HK-2 (cell line): ENCODE measurements at regions not wholly inside any gene's neighbourhood (a gene's known extent, or its start where the extent isn't known, plus 50 kb on each side); places are given as distances from the start of the nearest gene placed in this dataset.
A peak's percentile ranks its signal among the peaks of the same experiment; 100 is the strongest.

Source experiments
- DNase-seq: peaks from one replicate; pipeline ENCODE4 v3.0.0-alpha.2; 2018; ENCODE audit not compliant: unreplicated experiment

DNA sequence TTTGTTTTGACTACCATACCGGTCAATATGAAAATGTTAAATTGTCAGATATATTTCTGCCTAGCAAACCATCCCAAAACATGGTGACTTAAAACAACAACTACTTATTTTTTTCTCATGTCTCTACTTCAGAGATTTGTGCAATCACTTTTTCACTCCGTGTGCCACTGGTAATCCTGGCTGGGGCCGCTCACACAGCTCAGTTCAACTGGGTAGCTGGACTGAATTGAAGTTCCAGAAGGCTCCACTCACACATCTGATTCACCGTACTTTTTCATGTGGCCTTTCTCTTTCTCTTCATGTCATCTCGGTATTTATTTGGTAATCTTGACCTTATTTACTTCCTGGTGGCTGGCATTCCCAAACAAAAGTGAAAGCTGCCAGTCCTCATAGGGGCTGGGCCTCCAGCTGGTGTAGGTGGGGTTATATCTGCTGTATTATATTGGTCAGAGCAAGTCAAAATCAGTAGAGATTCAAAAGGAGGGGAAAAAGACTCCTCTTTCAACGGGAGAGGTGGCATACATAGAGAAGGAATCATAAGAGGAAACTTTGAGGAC lies 513.9 kb upstream of the NXPH2 start:
- DNase-seq, result no peak

DNA sequence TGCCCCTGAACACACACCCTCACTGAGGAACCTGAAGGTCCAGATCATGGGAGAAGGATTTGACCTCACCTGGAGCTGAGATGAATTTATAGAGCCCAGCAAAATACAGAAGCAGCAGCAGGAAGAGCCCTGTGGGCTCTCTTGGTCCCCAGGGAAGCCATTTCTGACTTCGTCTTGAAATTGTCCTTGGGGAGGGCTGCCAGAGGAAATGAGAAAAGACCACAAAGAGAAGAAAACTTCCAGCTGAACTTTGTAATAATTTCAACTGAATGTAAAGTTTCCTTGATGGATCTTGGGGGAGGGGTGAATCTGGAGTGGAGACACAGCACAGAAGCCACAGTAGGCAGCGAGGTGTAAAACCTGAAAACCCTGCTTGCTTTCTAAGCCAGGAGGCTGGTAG lies 500.9 kb upstream of the NXPH2 start:
- DNase-seq, result no peak

DNA sequence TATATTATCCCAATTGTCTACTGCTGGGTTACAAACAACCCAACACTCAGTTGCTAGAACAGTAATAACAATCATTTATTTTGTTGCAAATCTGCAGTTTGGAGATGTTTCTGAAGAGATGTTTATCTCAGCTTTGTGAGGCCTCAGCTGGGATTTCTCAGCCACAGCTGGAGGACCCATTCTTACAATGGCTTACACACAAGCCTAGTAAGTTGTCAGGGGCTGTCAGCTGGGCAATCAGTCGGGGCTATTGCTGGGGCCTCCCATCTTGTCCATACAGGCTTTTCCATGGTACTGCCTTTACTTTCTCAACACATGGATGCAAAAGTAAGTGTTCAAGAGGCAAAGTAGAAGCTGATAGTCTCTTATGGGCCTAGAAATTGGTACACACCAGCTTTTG lies 491.7 kb upstream of the NXPH2 start:
- DNase-seq, result no peak

DNA sequence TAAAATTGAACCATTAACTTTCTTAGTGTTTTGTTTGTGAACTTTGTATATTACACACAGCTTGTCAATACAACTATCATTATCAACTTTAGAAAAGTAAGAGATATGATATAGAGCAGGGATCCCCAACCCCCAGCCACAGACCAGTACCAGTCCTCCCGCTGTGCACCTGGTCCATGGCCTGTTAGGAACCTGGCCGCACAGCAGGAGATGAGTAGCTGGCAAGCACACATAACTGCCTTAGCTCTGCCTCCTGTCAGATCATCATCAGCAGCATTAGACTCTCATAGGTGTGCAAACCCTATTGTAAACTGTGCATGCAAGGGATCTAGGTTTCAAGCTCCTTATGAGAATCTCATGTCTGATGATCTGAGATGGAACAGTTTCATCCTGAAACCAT lies 491.0 kb upstream of the NXPH2 start:
- DNase-seq, result no peak

DNA sequence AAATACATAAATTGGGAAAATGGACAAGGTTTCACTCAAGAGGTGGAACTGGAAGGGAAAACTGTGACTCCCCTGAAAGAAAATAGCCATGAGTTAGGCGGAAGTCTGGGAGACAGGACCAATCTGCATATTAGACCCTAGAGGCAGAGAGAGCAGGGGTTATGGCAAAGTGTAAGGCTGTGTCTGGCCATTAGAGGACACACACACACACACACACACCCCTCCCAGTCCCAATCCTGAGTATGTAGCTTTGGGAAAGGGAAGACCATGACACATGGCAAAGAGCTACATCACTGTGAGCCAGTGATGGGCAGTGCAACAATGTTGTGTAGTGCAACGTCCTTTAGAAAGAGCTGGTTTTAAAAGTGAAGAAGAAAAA lies 479.9 kb upstream of the NXPH2 start:
- DNase-seq, result no peak

DNA sequence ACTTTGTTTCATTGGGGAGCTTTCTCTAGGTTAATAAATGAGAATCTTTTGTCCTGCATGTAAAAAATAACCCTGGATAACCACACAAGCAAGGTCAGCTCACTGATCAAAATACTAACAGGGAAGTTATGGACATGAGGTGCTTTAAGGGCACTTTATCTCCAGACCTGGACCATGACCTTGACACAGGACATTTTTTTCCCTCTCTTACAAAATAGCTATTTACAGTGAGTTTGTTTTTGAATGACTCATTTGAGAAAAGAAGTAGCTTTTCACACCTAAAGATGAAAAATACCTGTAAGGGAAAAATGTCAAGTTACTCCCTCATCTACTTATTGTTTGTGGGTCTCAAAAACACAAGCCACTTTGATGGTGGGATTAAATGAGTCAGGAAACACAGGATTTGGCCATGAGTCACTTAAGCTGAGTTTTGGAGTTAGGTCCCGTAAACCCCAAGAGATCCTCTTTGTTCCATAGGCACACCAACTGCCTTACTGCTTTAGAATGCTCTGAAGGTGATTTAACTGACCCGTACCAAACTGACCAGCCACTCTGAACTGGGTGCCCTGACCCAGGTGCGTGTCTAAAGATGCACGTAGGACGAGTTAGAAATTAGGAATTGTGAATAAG lies 479.3 kb upstream of the NXPH2 start:
- DNase-seq, result no peak

DNA sequence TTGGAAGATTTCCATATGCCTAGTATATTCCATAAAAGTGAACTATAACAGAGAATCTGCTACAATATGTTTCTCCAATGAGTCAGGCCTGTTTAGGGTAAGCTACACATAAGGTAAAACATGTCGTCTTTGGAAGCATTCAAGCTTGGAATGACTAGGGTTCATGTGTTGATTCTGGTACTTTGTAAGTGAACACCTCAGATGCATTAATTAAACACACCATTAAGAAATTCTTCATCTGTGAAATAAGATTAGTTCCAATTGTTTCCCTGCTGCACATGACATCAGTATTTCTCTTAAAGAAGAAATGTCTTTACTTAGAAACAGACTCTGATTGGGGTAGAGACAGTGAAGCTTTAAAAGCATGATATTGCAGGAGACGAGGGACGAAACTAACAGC lies 461.1 kb upstream of the NXPH2 start:
- no peak for DNase-seq

DNA sequence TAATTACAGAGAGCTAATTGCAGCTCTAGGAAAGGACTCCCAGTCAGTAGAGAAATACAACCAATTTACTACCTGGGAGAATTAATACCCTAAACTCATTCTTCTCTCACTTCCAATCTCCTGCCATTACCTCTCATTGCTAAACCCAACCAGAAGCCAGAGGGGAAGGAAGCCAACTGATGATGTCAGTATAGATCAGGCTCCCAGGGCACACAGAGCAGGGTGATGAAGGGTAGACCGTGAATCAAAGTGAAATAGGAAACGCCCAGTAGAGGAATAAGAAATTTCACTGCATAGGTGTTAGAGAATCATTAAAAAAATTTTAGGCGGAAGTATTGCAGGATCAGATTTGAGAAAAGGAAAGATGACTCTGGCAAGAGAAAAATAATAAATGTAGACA lies 456.8 kb upstream of the NXPH2 start:
- no peak for DNase-seq

DNA sequence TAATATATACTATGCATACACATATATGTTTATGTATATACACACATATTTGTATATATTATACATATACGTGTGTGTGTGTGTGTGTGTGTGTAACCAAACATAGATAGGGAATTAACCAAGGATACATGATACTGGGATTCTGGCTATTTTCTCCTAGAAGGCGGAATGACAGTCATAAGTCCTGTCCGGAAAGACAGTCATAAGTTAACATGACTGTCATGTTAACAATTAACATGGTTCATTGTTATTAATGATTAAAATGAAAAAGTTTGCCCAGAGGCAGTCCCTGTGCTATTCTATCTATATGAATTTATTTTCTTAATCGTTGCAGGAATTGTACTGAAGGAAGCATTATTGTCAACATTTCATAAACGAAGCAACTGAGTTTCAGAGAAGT lies 450.7 kb upstream of the NXPH2 start:
- DNase-seq, result no peak

DNA sequence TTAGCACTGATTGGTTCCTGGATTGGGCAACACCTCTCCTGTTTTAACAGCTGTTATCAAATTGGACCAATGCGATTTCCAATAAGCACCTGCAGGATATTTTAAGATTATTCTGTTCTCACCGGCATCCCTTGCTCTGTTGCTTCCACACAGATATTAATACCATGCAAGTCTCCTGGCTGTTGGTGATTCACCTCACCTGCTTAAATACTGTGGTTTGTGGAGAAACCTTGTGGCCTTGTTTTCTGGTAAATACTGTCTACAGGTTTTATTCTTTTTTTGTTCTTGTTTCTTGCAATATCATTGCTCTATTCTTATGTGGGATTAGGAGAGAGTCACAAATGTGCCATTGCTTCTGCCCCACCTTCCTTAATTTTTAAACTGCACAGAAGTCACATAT lies 448.1 kb upstream of the NXPH2 start:
- DNase-seq, result no peak

DNA sequence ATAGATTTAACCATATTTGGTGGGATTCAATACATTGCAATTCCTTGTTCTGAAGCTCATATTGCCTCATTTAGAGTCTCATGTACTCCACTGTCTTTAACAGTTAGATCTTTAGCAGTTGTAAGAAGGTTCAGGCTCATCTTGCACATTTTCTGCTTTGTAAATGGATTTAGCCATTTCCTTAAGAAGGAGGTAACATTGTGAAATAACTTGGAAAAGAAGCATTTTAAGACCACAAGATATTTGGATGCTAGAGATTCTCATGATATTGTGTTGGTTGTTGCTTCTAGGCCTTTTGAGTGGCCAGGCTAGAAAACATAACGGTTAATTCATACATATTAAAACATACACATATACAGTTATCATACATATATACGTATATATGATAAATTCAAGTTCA lies 445.8 kb upstream of the NXPH2 start:
- DNase-seq, result no peak

DNA sequence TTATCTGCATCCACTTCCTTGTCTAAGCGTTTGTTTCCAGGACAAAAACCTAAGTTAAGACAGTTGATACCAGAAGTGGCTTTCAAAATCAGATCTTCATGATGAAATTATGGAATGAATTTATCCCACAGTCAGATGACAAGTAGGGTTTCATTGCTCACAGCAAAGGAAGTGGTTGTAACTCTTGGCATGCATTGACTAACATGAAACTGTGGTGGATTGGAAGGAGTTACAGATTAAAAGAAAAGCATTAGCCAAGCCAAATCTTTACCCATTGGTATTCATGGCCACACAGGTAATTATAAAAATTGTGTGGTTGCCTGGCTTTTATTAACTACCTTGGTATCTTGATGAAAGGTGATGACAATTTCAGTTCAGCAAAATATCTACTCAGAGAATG lies 438.0 kb upstream of the NXPH2 start:
- no peak for DNase-seq

DNA sequence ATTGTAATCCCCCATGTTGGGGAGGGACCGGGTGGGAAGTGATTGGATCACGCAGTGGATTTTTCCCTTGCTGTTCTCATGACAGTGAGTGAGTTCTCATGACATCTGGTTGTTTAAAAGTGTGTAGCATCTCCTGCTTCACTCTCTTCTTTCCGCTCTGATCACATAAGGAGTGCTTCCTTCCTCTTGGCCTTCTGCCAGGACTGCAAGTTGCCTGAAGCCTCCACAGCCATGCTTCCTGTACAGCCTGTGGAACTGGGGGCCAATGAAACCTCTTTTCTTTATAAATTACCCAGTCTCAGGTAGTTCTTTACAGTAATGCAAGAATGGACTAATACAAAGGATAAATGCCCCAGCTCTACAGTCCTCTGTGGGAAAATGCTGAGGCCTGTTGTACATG lies 437.5 kb upstream of the NXPH2 start:
- peak; percentile 49 for DNase-seq

DNA sequence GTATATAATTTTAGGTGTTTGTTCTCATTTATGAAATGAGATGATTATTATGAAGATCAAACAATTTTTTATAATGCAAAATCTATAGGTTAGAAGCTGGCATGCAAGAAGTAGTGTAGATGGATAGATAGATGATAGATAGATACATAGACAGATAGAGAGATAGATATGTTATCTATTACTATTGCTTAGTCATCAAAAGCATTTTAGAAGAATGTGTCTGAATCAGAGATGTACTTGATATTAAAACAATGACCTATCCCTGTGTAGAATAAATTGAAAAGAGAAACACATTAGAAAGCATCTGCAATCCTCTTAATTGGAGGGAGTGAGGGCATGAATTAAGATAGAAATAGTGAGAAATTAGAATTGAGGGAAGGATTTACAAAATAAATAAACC lies 436.2 kb upstream of the NXPH2 start:
- no peak for DNase-seq

DNA sequence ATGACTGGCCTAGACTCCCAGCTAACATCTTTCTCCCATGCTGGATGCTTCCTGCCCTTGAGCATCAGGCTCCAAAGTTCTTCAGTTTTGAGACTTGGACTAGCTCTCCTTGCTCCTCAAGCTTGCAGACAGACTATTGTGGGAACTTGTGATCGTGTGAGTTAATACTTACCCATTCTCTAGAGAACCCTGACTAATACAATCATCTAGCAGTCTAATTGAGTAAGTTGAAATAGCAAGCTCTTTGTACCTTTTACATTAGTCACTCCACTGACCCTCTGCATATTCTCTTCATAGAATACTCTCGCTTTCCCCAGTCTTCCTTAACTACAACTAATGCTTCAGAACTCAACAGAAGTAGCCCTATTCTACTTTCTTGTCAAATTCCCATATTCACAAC lies 434.6 kb upstream of the NXPH2 start:
- DNase-seq, result peak; percentile 13

DNA sequence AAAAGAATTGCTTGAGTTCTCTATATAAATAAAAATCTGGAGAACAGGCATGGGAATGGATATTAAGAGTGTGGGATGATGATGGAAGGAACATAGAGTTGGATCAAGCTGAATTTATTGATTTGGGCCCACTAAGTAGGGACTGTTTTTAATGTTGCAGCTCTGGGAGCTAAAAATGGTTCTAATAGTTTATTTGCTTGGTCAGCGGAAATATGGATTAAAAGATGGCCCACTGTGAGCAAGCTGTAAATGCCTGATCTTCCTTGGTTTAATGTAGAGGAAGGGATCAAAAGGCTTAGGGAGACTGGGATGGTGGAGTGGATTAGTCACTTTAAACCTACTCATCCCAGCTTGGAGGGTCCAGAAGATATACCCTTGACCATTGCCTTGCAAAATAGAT lies 429.4 kb upstream of the NXPH2 start:
- no peak for DNase-seq

DNA sequence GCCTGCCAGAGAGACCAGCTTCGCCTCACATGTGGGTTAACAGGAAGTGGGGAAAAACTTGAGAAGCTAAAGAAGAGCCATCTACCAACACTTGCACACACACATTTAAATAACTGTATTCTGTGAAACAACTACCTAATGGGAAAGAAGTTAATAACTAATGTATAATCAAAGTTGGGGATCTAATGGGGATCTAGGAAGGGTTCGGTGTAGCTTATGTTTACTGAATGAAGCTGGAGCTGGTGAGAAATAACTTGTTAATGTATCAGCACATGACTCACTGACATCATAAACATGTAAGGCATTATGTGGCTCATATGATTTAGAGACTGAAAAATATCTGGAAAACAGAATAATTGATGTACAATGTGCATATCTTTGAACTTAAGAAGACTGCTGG lies 421.3 kb upstream of the NXPH2 start:
- DNase-seq, result no peak

DNA sequence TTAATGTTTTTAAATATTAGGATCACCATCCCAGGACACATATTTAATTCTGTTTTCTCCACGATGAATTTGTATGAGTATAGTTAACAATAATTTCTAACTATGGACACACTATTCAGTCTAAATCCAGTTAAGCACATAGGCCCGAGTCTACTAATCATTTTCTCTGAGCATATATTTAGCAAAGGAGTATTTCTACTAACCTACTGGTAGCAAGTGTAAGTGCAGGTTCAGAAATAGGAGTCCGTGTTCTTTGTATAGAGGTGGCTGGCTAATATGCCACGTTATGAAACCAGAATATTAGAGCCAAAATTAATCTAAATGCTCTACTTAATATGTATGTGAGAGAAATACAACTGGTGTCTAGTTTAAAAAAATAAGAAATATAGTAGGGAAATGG lies 416.6 kb upstream of the NXPH2 start:
- DNase-seq, result no peak

DNA sequence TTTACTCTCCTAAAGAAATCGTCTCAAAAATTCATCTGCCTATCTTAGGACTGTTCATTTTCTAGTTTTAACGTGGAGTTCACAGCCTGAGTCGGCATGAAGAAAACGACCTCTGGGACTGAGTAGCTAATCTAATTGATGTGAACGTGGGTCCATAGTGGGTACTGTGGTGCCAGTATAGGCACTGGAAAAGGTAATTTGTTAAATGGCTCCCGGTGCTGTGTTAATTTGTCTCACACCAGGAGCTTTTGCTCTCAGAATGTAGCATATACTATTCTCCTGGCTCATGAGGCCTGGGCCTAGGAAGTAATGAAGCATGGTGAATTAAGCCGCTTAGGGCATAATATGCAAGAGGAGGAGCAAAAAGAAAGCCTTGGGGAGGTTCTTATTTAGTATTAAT lies 414.4 kb upstream of the NXPH2 start:
- no peak for DNase-seq

DNA sequence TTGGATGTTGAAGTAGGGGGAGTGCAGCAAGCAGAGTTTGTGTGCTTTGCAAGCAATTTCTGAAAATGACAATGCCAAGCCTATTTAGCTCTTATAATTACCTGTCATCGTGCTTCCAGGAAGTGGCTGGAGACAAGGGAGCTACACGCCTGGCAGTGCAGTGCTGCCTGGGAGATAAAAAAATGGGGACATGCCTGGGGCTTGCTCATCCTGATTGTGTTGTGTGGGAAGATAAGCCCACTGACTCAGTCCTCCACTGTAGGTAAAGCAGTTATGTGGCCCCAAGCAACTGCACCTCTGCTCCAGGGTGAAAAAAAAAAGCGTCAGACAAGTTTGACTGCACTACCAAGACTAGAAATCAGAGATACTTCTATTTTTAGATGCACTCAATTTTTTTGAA lies 396.9 kb upstream of the NXPH2 start:
- DNase-seq, result no peak

DNA sequence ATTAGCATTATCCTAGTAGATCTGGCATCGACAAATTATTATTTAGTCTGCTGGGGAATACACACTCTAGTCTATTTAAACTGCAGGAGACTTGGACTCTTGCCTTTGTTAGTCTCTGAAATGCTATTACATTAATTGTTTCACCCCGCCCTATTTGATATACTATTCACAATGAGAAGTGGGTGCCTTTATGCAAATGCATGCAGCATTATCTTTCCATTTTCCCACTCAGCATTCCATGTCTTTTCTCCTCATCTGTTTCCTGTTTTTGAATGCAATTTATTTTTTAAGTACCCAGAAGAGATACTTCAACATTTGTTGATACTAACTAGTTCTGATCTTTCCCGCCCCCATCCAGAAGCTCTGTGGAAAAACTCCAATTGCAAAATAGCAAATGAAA lies 395.3 kb upstream of the NXPH2 start:
- DNase-seq, result no peak

DNA sequence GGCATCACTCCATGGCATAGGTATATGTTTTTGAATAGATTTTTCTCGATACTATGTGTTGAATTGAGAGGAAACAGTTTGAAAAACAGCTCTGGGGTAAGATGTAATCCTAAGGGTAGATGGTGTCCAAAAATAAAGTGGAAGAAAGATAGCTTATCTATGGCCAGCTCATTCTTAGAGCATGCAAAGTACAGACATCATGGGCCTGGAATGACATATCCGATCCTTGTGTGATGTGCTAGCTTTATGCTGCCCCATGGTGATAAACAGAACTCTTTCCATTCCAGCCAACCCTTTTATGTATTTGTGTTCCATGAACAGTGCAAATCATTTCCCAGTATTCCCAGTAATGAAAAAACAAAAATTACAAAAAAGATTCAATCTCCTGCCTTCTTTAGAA lies 390.2 kb upstream of the NXPH2 start:
- DNase-seq, result no peak

DNA sequence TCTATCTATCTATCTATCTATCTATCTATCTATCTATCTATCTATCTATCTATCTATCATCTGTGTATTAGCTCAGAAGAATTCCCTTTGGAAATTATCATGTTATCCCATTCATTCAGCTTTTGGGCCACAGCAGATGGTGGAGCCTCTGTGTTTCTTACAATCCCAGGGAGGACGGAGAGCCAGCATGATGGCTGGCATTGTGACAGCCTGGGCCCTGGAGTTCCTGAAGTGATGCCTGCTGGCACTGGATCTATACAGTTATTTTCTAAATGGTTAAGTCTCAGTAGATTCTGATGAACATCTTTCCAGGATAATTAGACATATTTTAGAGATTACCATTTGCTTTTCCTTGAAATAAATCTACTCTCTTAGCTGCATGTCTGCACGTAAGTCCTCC lies 385.4 kb upstream of the NXPH2 start:
- no peak for DNase-seq

DNA sequence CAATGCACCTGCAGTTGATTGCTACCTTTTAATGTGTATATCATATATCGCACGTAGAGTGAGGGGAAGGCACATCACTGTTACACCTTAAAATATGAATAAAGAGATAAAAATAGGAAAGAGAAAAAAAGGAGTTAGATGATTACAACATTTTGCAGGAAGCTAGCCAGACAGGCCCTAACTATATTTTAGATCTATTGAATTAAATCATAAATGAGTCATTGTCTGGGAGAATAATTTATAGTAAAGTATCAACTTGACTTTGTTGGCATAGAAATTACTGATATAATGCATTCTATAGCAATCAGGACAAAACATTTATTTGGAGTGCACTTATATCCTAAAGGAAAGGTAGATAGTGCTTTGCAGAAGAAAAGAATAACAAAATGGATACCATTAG lies 384.9 kb upstream of the NXPH2 start:
- no peak for DNase-seq

DNA sequence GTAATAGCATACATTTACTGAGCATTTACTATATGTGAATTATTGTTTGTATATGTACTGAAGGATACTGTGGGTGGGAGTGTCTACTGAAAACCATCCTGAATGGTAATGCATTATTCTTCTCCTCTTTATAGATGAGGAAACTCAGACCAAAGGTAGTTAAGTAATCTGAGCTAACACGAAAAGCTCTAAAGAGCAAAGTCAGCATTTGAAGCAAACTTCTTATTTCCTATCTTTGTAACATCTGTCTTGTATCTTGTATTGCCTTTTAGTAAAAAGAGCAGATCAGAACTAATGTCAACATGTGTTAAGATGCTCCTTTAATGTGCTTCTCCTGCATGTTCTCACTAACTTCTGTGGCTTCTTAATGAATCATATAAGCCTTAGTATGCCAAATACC lies 382.8 kb upstream of the NXPH2 start:
- no peak for DNase-seq
